Endothelial cell of umbilical vein (primary cell): ENCODE measurements at regions not wholly inside any gene's neighbourhood (a gene's known extent, or its start where the extent isn't known, plus 50 kb on each side); places are given as distances from the start of the nearest gene placed in this dataset.

ENCODE experiments used
- BruUV-seq: library from RNA; stranded (reverse); fragments of 400-500 nt; replicated peaks from 2 replicates; lab custom pipeline; 2021; lab: Mats Ljungman, UMichigan
- CTCF ChIA-PET: fragments of 300-600, 350-600 bp; sonication (Branson Sonifier 250); formaldehyde crosslinking; loops from one replicate; lab custom pipeline; 2021; ENCODE audit warnings: antibody characterized with exemption, inconsistent platforms; lab: Charles Lee
- POLR2A ChIA-PET: fragments of 300-600, 350-600 bp; sonication (Branson Sonifier 250); formaldehyde crosslinking; loops from one replicate; lab custom pipeline; 2021; ENCODE audit warnings: antibody characterized with exemption, inconsistent platforms; lab: Charles Lee
- DNase-seq: peaks from one replicate; pipeline ENCODE4 v3.0.0-alpha.2; 2011; ENCODE audit warnings: low read depth, low spot score
- FAIRE-seq: peaks from 2 replicates; lab custom pipeline; 2011; peaks lifted over from hg19 to GRCh38; lab: Jason Lieb, UNC
- H2AFZ ChIP-seq: 2 replicates; pipeline ENCODE4 v1.6.0; 2012; ENCODE audit warnings: low read depth, low read length, control low read depth, inconsistent platforms
- H3K27ac ChIP-seq: 2 replicates; pipeline ENCODE4 v1.5.1; 2011; ENCODE audit warnings: low read depth, mild to moderate bottlenecking, control low read depth, low read length, moderate library complexity; ENCODE audit not compliant: insufficient read depth
- H3K27me3 ChIP-seq, 2 experiments: 2 replicates each; pipeline versions ENCODE4 v1.6.0 to v1.6.1; 2011; ENCODE audit warnings: low read length in 2 of 2, mixed read lengths in 1 of 2; ENCODE audit not compliant: control insufficient read depth in 2 of 2, insufficient read depth in 2 of 2
- H3K36me3 ChIP-seq, 2 experiments: 2 replicates in 1 of 2; 3 replicates in 1 of 2; pipeline ENCODE4 v1.5.1; 2011; ENCODE audit warnings: low read length in 2 of 2, mild to moderate bottlenecking in 1 of 2, moderate library complexity in 1 of 2; ENCODE audit not compliant: control insufficient read depth in 2 of 2, insufficient read depth in 2 of 2; ENCODE audit errors: extremely low read depth in 1 of 2
- H3K4me1 ChIP-seq: 3 replicates; pipeline ENCODE4 v1.5.1; 2011; ENCODE audit warnings: mild to moderate bottlenecking, low read length; ENCODE audit not compliant: control insufficient read depth, insufficient read depth; ENCODE audit errors: extremely low read depth
- H3K4me2 ChIP-seq: 2 replicates; pipeline ENCODE4 v1.6.1; 2011; ENCODE audit warnings: low read length, control low read depth, mixed read lengths; ENCODE audit not compliant: insufficient read depth
- H3K4me3 ChIP-seq, 3 experiments: fragments of 200-600 bp in 1 of 3; sonication (generic), shearing (Covaris generic) in 1 of 3; replicated peaks in 1 of 3; 2 replicates each; pipeline ENCODE4 v1.5.1; 2011 to 2016; ENCODE audit warnings: control low read depth in 3 of 3, low read length in 3 of 3, mild to moderate bottlenecking in 2 of 3, inconsistent platforms in 1 of 3, low read depth in 1 of 3, moderate library complexity in 1 of 3; ENCODE audit not compliant: insufficient read depth in 1 of 3
- H3K79me2 ChIP-seq: 2 replicates; pipeline ENCODE4 v1.6.0; 2012; ENCODE audit warnings: low read length, inconsistent platforms; ENCODE audit not compliant: control insufficient read depth, insufficient read depth
- H3K9ac ChIP-seq: replicated peaks from 2 replicates; pipeline ENCODE3; 2011; ENCODE audit warnings: low read length, control low read depth; ENCODE audit not compliant: insufficient read depth; ENCODE audit errors: extremely low read depth
- H3K9me1 ChIP-seq: replicated peaks from 3 replicates; pipeline ENCODE4 v1.6.0; 2011; ENCODE audit warnings: mild to moderate bottlenecking, low read length; ENCODE audit not compliant: control insufficient read depth, insufficient read depth; ENCODE audit errors: extremely low read depth
- H3K9me3 ChIP-seq: replicated peaks from 2 replicates; pipeline ENCODE4 v1.5.1; 2012; ENCODE audit warnings: low read length, inconsistent platforms; ENCODE audit not compliant: control insufficient read depth, insufficient read depth
- H4K20me1 ChIP-seq: replicated peaks from 2 replicates; pipeline ENCODE3; 2011; ENCODE audit warnings: mild to moderate bottlenecking, low read length; ENCODE audit not compliant: control insufficient read depth, insufficient read depth; ENCODE audit errors: extremely low read depth
- CTCF ChIP-seq, 2 donors: IDR thresholded peaks; 1 replicate in 1 of 2; 2 replicates in 1 of 2; pipeline ENCODE4 v1.5.1; 2011; ENCODE audit warnings: low read length in 2 of 2, mild to moderate bottlenecking in 2 of 2, moderate library complexity in 2 of 2, control low read depth in 1 of 2, inconsistent platforms in 1 of 2, low read depth in 1 of 2; ENCODE audit not compliant: insufficient read depth in 1 of 2; ENCODE audit errors: extremely low read depth in 1 of 2
- EZH2 ChIP-seq: IDR thresholded peaks from 2 replicates; pipeline ENCODE4 v1.6.1; 2012; ENCODE audit warnings: borderline replicate concordance, low read depth, mild to moderate bottlenecking, moderate library complexity, low read length, inconsistent platforms; ENCODE audit not compliant: severe bottlenecking
- FOS ChIP-seq: IDR thresholded peaks from 2 replicates; pipeline ENCODE4 v1.6.1; 2011; ENCODE audit warnings: mild to moderate bottlenecking, low read length, moderate library complexity, borderline replicate concordance; ENCODE audit not compliant: insufficient read depth
- GATA2 ChIP-seq: IDR thresholded peaks from 2 replicates; pipeline ENCODE4 v1.7.0; 2011; ENCODE audit warnings: low read depth, mild to moderate bottlenecking, moderate library complexity, mixed read lengths, low read length; ENCODE audit not compliant: insufficient read length, insufficient read depth
- JUN ChIP-seq: IDR thresholded peaks from 2 replicates; pipeline ENCODE4 v1.6.1; 2011; ENCODE audit warnings: borderline replicate concordance, low read depth; ENCODE audit not compliant: insufficient read length, insufficient read depth
- MAX ChIP-seq: IDR thresholded peaks from 2 replicates; pipeline ENCODE4 v1.6.1; 2011; ENCODE audit not compliant: insufficient read depth, insufficient read length
- MYC ChIP-seq: IDR thresholded peaks from one replicate; pipeline ENCODE4 v1.6.1; 2011; ENCODE audit warnings: mild to moderate bottlenecking, low read depth, low read length
- POLR2A ChIP-seq: IDR thresholded peaks from 2 replicates; pipeline ENCODE4 v1.6.1; 2012; ENCODE audit warnings: low read depth, mild to moderate bottlenecking, control low read depth, low read length
- POLR2AphosphoS5 ChIP-seq: IDR thresholded peaks from 2 replicates; pipeline ENCODE4 v1.6.1; 2012; ENCODE audit warnings: low read depth, mild to moderate bottlenecking, control low read depth, low read length, moderate library complexity; ENCODE audit not compliant: insufficient read depth
- dilution Hi-C: fragments of 300-500 bp; cut with MboI; formaldehyde crosslinking; loops from one replicate; pipeline ENCODE4 v1.15.0; 2019; ENCODE audit warnings: low sequenced_read_pairs; ENCODE audit not compliant: extremely low pct_ligation_motif_present
- intact Hi-C: fragments of 100-400 bp; cut with micrococcal nuclease; formaldehyde crosslinking; loops from one replicate; pipeline ENCODE4 v1.10.0; 2022

GRCh38 chr1:29392036-29392435 lies 155.7 kb downstream of the PTPRU start:
- Histone ChIP-seq H3K9me1 (no peaks in the 10 kb centered on the region), H3K4me1 (no peaks in the 10 kb centered on the region), H4K20me1 (no peaks in the 10 kb centered on the region), H3K27me3 (no peaks in the 10 kb centered on the region), H3K4me3 (no peak overlapping the region), H3K9me3 (no peaks in the 10 kb centered on the region), H3K79me2 (no peaks in the 10 kb centered on the region), H3K36me3 (no peaks in the 10 kb centered on the region), H3K4me2 (no peak overlapping the region), H3K9ac (no peak overlapping the region), H3K27ac (no peak overlapping the region), H2AFZ (no peak overlapping the region)
- dilution Hi-C loops, result no loop called here
- DNase-seq (no peak), FAIRE-seq (no peak)
- CTCF ChIA-PET, result no interaction called here
- POLR2A ChIA-PET, result no interaction called here
- intact Hi-C loops, result no loop called here
- no peak for TF ChIP-seq POLR2AphosphoS5
- no peak for TF ChIP-seq FOS
- no peak for TF ChIP-seq POLR2A
- no peak for TF ChIP-seq EZH2
- TF ChIP-seq CTCF (IDR thresholded peaks at IDR 0.05; ENCODE audit: extremely low read depth in 1 of 2, insufficient read depth in 1 of 2, low read depth in 1 of 2, low read length in 2 of 2), result no peak
- no peak for TF ChIP-seq JUN
- TF ChIP-seq MYC, result no peak
- TF ChIP-seq GATA2, result no peak
- no peak for TF ChIP-seq MAX
- BruUV-seq, result no TSS peak
